Epidermal melanocyte (primary cell): ENCODE measurements at regions not wholly inside any gene's neighbourhood (a gene's known extent, or its start where the extent isn't known, plus 50 kb on each side); places are given as distances from the start of the nearest gene placed in this dataset.
A peak's percentile ranks its signal among the peaks of the same experiment; 100 is the strongest.

Source experiments
- DNase-seq: peaks from one replicate; pipeline ENCODE4 v3.0.0; 2011; ENCODE audit warnings: low spot score; ENCODE audit not compliant: insufficient read length

- no peak for DNase-seq
These were observed 742.9 kb upstream of the DDX18 start for GRCh38 chr2:117071556-117072102.

DNA sequence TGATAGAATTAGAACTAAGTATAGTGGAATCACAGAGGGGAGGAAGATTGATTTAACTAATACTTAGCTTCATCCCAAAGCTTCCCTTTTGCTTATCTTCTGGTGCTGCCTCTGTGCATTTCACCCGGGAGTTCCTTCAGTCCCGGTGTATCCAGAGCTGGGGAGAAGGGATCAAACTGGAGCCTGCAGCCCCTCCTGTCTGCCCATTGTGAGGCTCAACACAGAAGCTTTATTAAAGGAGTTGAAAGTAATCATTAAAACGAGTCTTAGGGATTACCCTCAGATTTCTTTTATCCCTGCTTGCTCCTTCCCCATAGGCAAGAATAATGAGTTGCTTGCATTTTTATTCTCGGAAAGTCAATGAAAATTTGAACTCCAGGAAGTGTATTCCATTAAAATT, 739.7 kb upstream of the DDX18 start:
- no peak for DNase-seq

- DNase-seq: no peak
These were observed 729.2 kb upstream of the DDX18 start for GRCh38 chr2:117085256-117085655.

DNA sequence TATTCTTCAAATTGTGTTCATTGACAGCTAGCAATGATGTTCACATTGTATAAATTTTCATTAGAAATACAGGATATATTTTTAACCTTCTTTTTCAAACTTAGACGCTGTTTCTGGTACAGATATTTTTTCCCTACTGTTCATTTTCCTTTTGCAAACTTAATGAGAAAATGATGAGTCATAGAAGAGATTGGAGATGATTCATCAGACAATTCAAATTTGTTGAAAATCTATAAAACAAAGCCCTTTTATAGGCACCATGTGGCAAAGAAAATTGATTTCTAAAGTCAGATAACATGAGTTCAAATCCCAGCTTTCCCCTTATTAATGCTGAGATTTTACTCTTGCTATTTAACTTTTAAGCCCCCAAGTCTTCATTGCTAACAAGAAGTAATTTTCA, 728.8 kb upstream of the DDX18 start:
- no peak for DNase-seq

- DNase-seq: no peak
These were observed 728.1 kb upstream of the DDX18 start for GRCh38 chr2:117086174-117086942.

GRCh38 chr2:117086943-117087250, 727.6 kb upstream of the DDX18 start:
- DNase-seq: no peak

DNA sequence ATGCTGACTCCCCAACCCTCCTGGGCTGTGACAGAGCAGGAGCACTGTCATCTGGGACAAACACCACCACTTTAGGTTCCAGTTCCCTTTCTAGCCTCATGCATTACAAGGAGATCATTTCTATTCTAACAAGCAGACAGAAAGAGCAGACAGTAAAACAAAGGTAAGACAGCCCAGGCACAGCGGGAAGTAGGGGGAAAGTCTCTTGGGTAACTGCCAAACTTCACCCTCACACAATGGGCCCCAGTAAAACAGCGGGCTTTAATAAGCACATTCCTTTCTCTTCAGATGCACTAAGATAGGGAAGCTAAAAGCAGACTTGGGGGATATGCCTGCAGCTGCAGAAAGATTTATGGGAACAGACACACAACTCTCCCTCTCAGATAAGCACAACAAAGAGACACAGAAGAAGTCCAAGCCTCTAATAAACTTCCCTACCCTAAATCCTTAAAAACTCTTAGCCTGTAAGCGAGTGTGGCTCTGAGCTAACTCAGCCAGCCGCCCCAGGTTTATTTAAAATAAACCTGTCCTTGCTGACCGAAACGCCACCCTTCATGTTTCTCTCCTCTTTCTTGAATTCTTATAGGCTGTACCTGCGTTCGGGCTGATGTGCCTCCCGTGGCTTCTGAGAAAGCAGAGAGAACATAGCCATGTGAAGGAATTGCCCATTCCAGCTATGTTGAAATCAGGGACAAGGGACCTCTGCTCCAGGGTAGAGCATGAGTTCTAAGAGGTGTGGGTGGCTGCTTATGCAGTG, 726.8 kb upstream of the DDX18 start:
- DNase-seq: no peak

DNA sequence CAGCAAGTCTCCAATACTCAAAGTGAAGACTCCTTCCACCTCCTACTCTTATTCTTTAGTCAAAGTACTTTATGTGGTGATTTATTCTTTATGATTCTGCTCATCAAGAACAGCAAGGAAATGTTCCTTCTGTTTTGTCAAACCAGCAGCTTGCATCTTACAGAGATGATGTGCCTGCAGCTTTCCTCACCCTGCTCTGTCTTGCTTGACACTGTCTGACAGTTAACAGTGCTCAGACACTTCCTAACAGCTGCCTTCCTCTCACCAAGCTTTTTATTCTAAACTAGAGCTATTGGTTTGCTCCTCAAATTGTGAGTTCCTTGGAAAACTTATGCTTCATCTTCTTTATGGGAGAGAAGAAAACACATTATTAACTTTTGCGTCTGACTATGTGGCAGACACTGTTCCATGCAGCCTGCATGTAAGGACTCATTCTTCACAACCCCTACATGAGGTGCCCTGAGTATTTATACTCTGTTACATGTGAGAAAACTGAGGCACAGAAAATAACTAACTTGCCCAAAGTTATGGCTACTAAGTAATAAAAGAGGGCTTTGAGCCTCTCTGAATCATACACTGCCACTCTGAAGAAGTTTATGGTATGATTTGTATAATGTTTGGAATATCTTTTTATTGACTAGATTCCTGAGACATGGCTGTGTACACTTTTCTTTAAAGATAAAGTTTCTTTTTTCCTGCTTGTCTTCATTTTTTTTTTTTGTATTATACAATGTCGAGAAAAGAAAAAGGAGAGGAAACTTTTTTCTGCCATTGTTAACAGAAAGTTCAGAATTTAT, 723.3 kb upstream of the DDX18 start:
- no peak for DNase-seq

DNA sequence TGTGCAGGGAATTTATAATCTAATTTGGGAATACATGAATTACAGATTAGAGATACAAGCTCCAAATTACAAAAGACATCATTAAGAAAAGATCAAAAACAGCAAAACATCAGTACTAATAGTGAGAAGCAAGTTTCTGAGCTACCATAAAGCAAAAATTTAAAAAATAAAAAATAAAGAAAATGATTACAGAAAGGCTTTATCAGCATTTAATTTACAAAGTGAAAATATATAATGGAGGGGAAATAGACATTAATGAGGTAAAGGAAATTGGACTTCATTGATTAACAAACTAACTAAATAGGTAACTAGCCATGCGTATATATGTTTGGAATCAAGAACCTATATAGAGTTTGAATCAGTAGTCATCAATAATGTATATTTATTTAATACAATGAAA, 712.9 kb upstream of the DDX18 start:
- no peak for DNase-seq

GRCh38 chr2:117108741-117109267, 705.7 kb upstream of the DDX18 start:
- DNase-seq: no peak

DNA sequence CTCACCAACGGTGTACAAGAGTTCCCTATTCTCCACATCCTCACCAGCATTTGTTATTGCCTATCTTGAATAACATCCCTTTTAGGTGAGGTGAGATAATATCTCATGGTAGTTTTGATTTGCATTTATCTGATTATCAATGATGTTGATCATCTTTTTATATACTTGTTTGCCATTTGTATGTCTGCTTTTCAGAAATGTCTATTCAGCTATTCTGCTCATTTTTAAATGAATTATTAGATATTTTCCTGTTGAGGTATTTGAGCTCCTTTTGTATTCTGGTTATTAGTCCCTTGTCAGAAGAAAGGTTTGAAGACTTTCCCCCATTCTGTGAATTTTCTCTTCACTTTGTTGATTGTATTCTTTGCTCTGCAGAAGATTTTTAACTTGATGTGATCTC, 695.5 kb upstream of the DDX18 start:
- DNase-seq: no peak

- DNase-seq: no peak
These were observed 691.1 kb upstream of the DDX18 start for GRCh38 chr2:117123362-117123761.

GRCh38 chr2:117126656-117127055, 687.8 kb upstream of the DDX18 start:
- no peak for DNase-seq

DNA sequence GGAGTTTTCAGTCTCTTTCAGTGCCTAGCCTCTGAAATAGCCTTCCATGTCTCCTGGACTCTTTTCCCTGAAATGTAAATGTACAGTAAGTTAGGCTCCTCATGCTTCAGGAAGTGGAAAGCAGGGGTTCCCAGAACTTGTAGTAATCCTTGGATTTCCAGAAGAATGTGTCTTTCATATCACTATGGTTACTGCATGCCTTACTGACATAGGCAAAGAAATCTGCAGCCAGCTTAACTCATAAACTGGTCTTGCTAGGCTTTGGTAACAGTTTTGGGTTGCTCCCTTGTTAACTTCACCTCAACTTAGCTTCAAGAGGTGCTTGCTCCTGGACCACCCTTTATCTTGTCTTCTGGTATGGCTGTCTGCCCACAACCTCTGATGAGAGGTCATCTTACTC, 686.8 kb upstream of the DDX18 start:
- no peak for DNase-seq

- DNase-seq: peak; percentile 18
These were observed 686.0 kb upstream of the DDX18 start for GRCh38 chr2:117128461-117128860.

DNA sequence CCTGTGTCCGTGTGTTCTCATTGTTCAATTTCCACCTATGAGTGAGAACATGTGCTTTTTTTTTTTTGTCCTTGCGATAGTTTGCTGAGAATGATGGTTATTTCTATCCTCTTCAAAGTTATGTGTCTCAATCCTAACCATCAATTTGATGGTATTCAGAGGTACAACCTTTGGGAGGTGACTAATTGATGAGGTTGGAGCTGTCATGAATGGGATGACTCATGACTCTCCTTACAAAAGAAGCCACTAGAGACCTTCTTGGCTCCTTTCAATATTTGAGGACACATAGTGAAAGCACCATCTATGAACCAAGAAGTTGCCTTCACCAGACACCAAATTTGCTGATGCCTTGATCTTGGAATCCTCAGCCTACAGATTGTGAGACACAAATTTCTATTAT, 677.1 kb upstream of the DDX18 start:
- no peak for DNase-seq

GRCh38 chr2:117169036-117169765, 645.3 kb upstream of the DDX18 start:
- no peak for DNase-seq

DNA sequence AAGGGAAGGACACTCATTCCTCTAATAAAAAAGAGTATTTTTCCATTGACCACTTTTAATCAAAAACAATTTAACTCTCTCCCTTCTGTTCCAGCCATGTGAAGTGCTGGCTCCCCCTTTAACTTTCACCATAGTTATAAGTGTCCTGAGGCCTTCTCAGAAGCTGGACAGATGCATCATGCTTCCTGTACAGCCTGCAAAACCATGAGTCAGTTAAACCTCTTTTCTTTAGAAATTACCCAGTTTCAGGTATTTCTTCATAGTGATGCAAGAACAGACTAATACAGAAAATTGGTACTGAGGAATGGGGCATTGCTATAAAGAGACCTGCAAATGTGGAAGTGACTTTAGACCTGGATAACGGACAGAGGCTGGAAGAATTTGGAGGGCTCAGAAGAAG, 643.6 kb upstream of the DDX18 start:
- no peak for DNase-seq

- no peak for DNase-seq
These were observed 635.1 kb upstream of the DDX18 start for GRCh38 chr2:117179405-117179804.

GRCh38 chr2:117190856-117191559, 623.5 kb upstream of the DDX18 start:
- no peak for DNase-seq
